H1 (cell line): ENCODE measurements at regions not wholly inside any gene's neighbourhood (a gene's known extent, or its start where the extent isn't known, plus 50 kb on each side); places are given as distances from the start of the nearest gene placed in this dataset.

Experiments
- EZH2 ChIP-seq: fragments of 200-600 bp; sonication (generic); IDR thresholded peaks from 2 replicates; pipeline ENCODE4 v1.7.1; 2012; ENCODE audit warnings: low read depth, mild to moderate bottlenecking, moderate library complexity, low read length, inconsistent platforms; ENCODE audit not compliant: severe bottlenecking
- YY1 ChIP-seq: IDR thresholded peaks from 2 replicates; pipeline ENCODE4 v1.6.1; 2011; ENCODE audit warnings: low read depth, mild to moderate bottlenecking, low read length
- TF ChIP-seq, protein P1 (sequence below): IDR thresholded peaks from 2 replicates; pipeline ENCODE4 v1.6.1; 2011; ENCODE audit warnings: low read depth, mild to moderate bottlenecking, low read length; ENCODE audit not compliant: insufficient read depth
- TF ChIP-seq, protein P2 (sequence below), 3 experiments: IDR thresholded peaks; 1 replicate in 2 of 3; 2 replicates in 1 of 3; pipeline versions ENCODE4 v1.5.1 to v1.6.1; 2011; ENCODE audit warnings: low read length in 3 of 3, mild to moderate bottlenecking in 3 of 3, inconsistent platforms in 2 of 3, low read depth in 1 of 3, moderate library complexity in 1 of 3; ENCODE audit not compliant: insufficient read depth in 1 of 3; ENCODE audit errors: control extremely low read depth in 1 of 3

DNA sequence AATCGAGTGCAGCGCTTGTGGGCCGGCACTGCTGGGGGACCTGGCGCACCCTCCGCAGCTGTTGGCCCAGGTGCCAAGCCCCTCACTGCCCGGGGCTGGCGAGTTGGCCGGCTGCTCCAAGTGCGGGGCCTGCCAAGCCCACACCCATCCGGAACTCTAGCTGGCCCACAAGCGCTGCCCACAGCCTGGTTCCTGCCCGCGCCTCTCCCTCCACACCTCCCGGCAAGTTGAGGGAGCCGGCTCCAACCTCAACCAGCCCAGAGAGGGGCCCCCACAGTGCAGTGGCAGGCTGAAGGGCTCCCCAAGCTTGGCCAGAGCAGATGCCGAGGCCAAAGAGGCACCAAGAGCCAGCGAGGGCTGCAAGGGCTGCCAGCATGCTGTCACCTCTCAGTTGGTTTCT lies 73.4 kb downstream of the PLXNA1 start:
- TF ChIP-seq EZH2 = no peak
- TF ChIP-seq, protein P1, sequence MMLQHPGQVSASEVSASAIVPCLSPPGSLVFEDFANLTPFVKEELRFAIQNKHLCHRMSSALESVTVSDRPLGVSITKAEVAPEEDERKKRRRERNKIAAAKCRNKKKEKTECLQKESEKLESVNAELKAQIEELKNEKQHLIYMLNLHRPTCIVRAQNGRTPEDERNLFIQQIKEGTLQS = no peak
- TF ChIP-seq YY1 = no peak
- TF ChIP-seq, protein P2, sequence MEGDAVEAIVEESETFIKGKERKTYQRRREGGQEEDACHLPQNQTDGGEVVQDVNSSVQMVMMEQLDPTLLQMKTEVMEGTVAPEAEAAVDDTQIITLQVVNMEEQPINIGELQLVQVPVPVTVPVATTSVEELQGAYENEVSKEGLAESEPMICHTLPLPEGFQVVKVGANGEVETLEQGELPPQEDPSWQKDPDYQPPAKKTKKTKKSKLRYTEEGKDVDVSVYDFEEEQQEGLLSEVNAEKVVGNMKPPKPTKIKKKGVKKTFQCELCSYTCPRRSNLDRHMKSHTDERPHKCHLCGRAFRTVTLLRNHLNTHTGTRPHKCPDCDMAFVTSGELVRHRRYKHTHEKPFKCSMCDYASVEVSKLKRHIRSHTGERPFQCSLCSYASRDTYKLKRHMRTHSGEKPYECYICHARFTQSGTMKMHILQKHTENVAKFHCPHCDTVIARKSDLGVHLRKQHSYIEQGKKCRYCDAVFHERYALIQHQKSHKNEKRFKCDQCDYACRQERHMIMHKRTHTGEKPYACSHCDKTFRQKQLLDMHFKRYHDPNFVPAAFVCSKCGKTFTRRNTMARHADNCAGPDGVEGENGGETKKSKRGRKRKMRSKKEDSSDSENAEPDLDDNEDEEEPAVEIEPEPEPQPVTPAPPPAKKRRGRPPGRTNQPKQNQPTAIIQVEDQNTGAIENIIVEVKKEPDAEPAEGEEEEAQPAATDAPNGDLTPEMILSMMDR (IDR thresholded peaks at IDR 0.05; ENCODE audit: control extremely low read depth in 1 of 3, insufficient read depth in 1 of 3, low read depth in 1 of 3, low read length in 3 of 3) = no peak
